ENCODE measurements at regions not wholly inside any gene's neighbourhood (a gene's known extent, or its start where the extent isn't known, plus 50 kb on each side); places are given as distances from the start of the nearest gene placed in this dataset.

- H3K27ac ChIP-seq: no peak overlapping the region
- H3K36me3 ChIP-seq (ENCODE audit: low read depth, missing control alignments): no peaks in the 10 kb centered on the region
- no peak for TF ChIP-seq CTCF (IDR thresholded peaks at IDR 0.05)
- TF ChIP-seq POLR2A (IDR thresholded peaks at IDR 0.05): no peak
- H3K27me3 ChIP-seq: no peaks in the 10 kb centered on the region
- H3K9me3 ChIP-seq: no peaks in the 10 kb centered on the region
- intact Hi-C loops (cut with DNase I; ENCODE audit: low total_unique reads): no loop called here
- no peaks in the 10 kb centered on the region for H3K4me1 ChIP-seq
- no peak for DNase-seq
- no peak overlapping the region for H3K4me3 ChIP-seq
- WGBS, 2 donors: 65 to 92% methylated on average over 1 of the region's 1 CpG
These were observed 479.1 kb upstream of the GJE1 start for GRCh38 chr6:141653590-141653989.

- intact Hi-C loops (cut with DNase I; ENCODE audit: low total_unique reads): no loop called here
- no peaks in the 10 kb centered on the region for H3K4me1 ChIP-seq
- no peaks in the 10 kb centered on the region for H3K9me3 ChIP-seq
- no peak overlapping the region for H3K27ac ChIP-seq
- H3K27me3 ChIP-seq: no peaks in the 10 kb centered on the region
- WGBS, 2 donors: 51 to 67% methylated on average over 1 of the region's 1 CpG
- TF ChIP-seq CTCF (IDR thresholded peaks at IDR 0.05) (no peak), POLR2A (IDR thresholded peaks at IDR 0.05) (no peak)
- H3K36me3 ChIP-seq (ENCODE audit: low read depth, missing control alignments): no peaks in the 10 kb centered on the region
- no peak for DNase-seq
- H3K4me3 ChIP-seq: no peak overlapping the region
These were observed 490.8 kb upstream of the GJE1 start for GRCh38 chr6:141641951-141642350.

- Histone ChIP-seq H3K4me1 (no peaks in the 10 kb centered on the region), H3K9me3 (no peaks in the 10 kb centered on the region), H3K4me3 (no peak overlapping the region), H3K36me3 (ENCODE audit: low read depth, missing control alignments) (no peaks in the 10 kb centered on the region), H3K27me3 (no peaks in the 10 kb centered on the region), H3K27ac (no peak overlapping the region)
- no peak for TF ChIP-seq POLR2A (IDR thresholded peaks at IDR 0.05)
- TF ChIP-seq CTCF (IDR thresholded peaks at IDR 0.05): no peak
- intact Hi-C loops (cut with DNase I; ENCODE audit: low total_unique reads): no loop called here
- WGBS, 2 donors: 44 to 58% methylated on average over 1 of the region's 1 CpG
- DNase-seq: no peak
These were observed 491.3 kb upstream of the GJE1 start for GRCh38 chr6:141641406-141641805.

- H3K4me1 ChIP-seq: no peaks in the 10 kb centered on the region
- H3K36me3 ChIP-seq (ENCODE audit: low read depth, missing control alignments): no peaks in the 10 kb centered on the region
- DNase-seq: no peak
- no peaks in the 10 kb centered on the region for H3K27me3 ChIP-seq
- no peaks in the 10 kb centered on the region for H3K9me3 ChIP-seq
- intact Hi-C loops (cut with DNase I; ENCODE audit: low total_unique reads): no loop called here
- TF ChIP-seq POLR2A (IDR thresholded peaks at IDR 0.05) (no peak), CTCF (IDR thresholded peaks at IDR 0.05) (no peak)
- H3K4me3 ChIP-seq: no peak overlapping the region
- WGBS, 2 donors: 94 to 97% methylated on average over 3 of the region's 3 CpGs
- no peak overlapping the region for H3K27ac ChIP-seq
These were observed 497.1 kb upstream of the GJE1 start for GRCh38 chr6:141635621-141636020.

- TF ChIP-seq POLR2A (IDR thresholded peaks at IDR 0.05) (no peak), CTCF (IDR thresholded peaks at IDR 0.05) (no peak)
These were observed 498.5 kb upstream of the GJE1 start for GRCh38 chr6:141634269-141634668.

More at GRCh38 chr6:141634269-141634668, 498.5 kb upstream of the GJE1 start:
- intact Hi-C loops (cut with DNase I; ENCODE audit: low total_unique reads): no loop called here
- Histone ChIP-seq H3K27me3 (no peaks in the 10 kb centered on the region), H3K27ac (no peak overlapping the region), H3K4me3 (no peak overlapping the region), H3K9me3 (no peaks in the 10 kb centered on the region), H3K36me3 (ENCODE audit: low read depth, missing control alignments) (no peaks in the 10 kb centered on the region), H3K4me1 (no peaks in the 10 kb centered on the region)
- WGBS, 2 donors: 59 to 64% methylated on average over 2 of the region's 2 CpGs
- no peak for DNase-seq
